ENCODE measurements at regions not wholly inside any gene's neighbourhood (a gene's known extent, or its start where the extent isn't known, plus 50 kb on each side); places are given as distances from the start of the nearest gene placed in this dataset.

GRCh38 chr6:154651656-154652055 is 81.6 kb upstream of the SCAF8 start:
- H3K27me3 ChIP-seq (ENCODE audit: low read depth), result no peaks in the 10 kb centered on the region
- no peak for TF ChIP-seq CTCF (IDR thresholded peaks at IDR 0.05)

GRCh38 chr6:154653385-154653784 is 79.8 kb upstream of the SCAF8 start:
- ATAC-seq (no peak), DNase-seq (no peak)
- H3K4me1 ChIP-seq, result peaks cover 28% of the 10 kb centered on the region
- H3K27me3 ChIP-seq (ENCODE audit: low read depth), result no peaks in the 10 kb centered on the region
- intact Hi-C loops (cut with DNase I), result no loop called here
- peak overlapping the region; percentile 62 for H3K27ac ChIP-seq
- no peaks in the 10 kb centered on the region for H3K36me3 ChIP-seq
- no peak overlapping the region for H3K4me3 ChIP-seq
- no peaks in the 10 kb centered on the region for H3K9me3 ChIP-seq
- no peak for TF ChIP-seq CTCF (IDR thresholded peaks at IDR 0.05)

More at GRCh38 chr6:154651656-154652055, 81.6 kb upstream of the SCAF8 start:
- DNase-seq, result no peak
- no peak for ATAC-seq
- Histone ChIP-seq H3K4me3 (no peak overlapping the region), H3K36me3 (no peaks in the 10 kb centered on the region), H3K4me1 (peaks cover 28% of the 10 kb centered on the region), H3K9me3 (no peaks in the 10 kb centered on the region), H3K27ac (no peak overlapping the region)
- intact Hi-C loops (cut with DNase I), result no loop called here

GRCh38 chr6:154653853-154654252 is 79.4 kb upstream of the SCAF8 start:
- Histone ChIP-seq H3K4me3 (peak overlapping the region; percentile 4), H3K36me3 (no peaks in the 10 kb centered on the region), H3K4me1 (peaks cover 28% of the 10 kb centered on the region), H3K27me3 (ENCODE audit: low read depth) (no peaks in the 10 kb centered on the region), H3K27ac (peak overlapping the region; percentile 26), H3K9me3 (no peaks in the 10 kb centered on the region)
- DNase-seq (no peak), ATAC-seq (peak; percentile 61 to 68)
- intact Hi-C loops (cut with DNase I), result no loop called here
- no peak for TF ChIP-seq CTCF (IDR thresholded peaks at IDR 0.05)

- TF ChIP-seq CTCF (IDR thresholded peaks at IDR 0.05), result no peak
- H3K4me3 ChIP-seq, result no peak overlapping the region
- H3K4me1 ChIP-seq, result peaks cover 16% of the 10 kb centered on the region
- no peaks in the 10 kb centered on the region for H3K36me3 ChIP-seq
- no peaks in the 10 kb centered on the region for H3K27me3 ChIP-seq (ENCODE audit: low read depth)
- H3K27ac ChIP-seq, result no peak overlapping the region
- ATAC-seq (no peak), DNase-seq (no peak)
- no peaks in the 10 kb centered on the region for H3K9me3 ChIP-seq
- intact Hi-C loops (cut with DNase I), result no loop called here
Measured at GRCh38 chr6:154656660-154657059, 76.6 kb upstream of the SCAF8 start.

- intact Hi-C loops (cut with DNase I), result no loop called here
- no peak for DNase-seq
- Histone ChIP-seq H3K4me3 (no peak overlapping the region), H3K4me1 (no peaks in the 10 kb centered on the region), H3K36me3 (no peaks in the 10 kb centered on the region), H3K27me3 (ENCODE audit: low read depth) (no peaks in the 10 kb centered on the region), H3K27ac (no peak overlapping the region), H3K9me3 (no peaks in the 10 kb centered on the region)
- ATAC-seq, result no peak
- no peak for TF ChIP-seq CTCF (IDR thresholded peaks at IDR 0.05)
Measured at GRCh38 chr6:154661768-154662167, 71.4 kb upstream of the SCAF8 start.

GRCh38 chr6:154664287-154664686 is 68.9 kb upstream of the SCAF8 start:
- Histone ChIP-seq H3K4me3 (no peak overlapping the region), H3K4me1 (no peaks in the 10 kb centered on the region), H3K27me3 (ENCODE audit: low read depth) (no peaks in the 10 kb centered on the region), H3K36me3 (no peaks in the 10 kb centered on the region), H3K9me3 (no peaks in the 10 kb centered on the region), H3K27ac (no peak overlapping the region)
- ATAC-seq (no peak), DNase-seq (no peak)
- intact Hi-C loops (cut with DNase I), result no loop called here
- no peak for TF ChIP-seq CTCF (IDR thresholded peaks at IDR 0.05)
